ENCODE measurements at regions not wholly inside any gene's neighbourhood (a gene's known extent, or its start where the extent isn't known, plus 50 kb on each side); places are given as distances from the start of the nearest gene placed in this dataset.

GRCh38 chr17:33811984-33812577, 443.0 kb upstream of the CCL2 start:
- H3K9me3 ChIP-seq = no peaks in the 10 kb centered on the region
- TF ChIP-seq, protein P1, sequence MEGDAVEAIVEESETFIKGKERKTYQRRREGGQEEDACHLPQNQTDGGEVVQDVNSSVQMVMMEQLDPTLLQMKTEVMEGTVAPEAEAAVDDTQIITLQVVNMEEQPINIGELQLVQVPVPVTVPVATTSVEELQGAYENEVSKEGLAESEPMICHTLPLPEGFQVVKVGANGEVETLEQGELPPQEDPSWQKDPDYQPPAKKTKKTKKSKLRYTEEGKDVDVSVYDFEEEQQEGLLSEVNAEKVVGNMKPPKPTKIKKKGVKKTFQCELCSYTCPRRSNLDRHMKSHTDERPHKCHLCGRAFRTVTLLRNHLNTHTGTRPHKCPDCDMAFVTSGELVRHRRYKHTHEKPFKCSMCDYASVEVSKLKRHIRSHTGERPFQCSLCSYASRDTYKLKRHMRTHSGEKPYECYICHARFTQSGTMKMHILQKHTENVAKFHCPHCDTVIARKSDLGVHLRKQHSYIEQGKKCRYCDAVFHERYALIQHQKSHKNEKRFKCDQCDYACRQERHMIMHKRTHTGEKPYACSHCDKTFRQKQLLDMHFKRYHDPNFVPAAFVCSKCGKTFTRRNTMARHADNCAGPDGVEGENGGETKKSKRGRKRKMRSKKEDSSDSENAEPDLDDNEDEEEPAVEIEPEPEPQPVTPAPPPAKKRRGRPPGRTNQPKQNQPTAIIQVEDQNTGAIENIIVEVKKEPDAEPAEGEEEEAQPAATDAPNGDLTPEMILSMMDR (IDR thresholded peaks at IDR 0.05) = no peak
- no peak for DNase-seq (ENCODE audit: low spot score)
- no peaks in the 10 kb centered on the region for H3K4me1 ChIP-seq
- no peak overlapping the region for H3K4me3 ChIP-seq
- H3K27ac ChIP-seq = no peak overlapping the region
- no peaks in the 10 kb centered on the region for H3K27me3 ChIP-seq
- H3K36me3 ChIP-seq = no peaks in the 10 kb centered on the region

- Histone ChIP-seq H3K27me3 (no peaks in the 10 kb centered on the region), H3K4me1 (no peaks in the 10 kb centered on the region), H3K27ac (no peak overlapping the region), H3K4me3 (no peak overlapping the region), H3K36me3 (no peaks in the 10 kb centered on the region), H3K9me3 (no peaks in the 10 kb centered on the region)
- TF ChIP-seq, protein P1 (IDR thresholded peaks at IDR 0.05) = no peak
- no peak for DNase-seq (ENCODE audit: low spot score)
Observed at GRCh38 chr17:33814852-33815251, 440.2 kb upstream of the CCL2 start.

GRCh38 chr17:33816036-33816435, 439.0 kb upstream of the CCL2 start:
- no peak overlapping the region for H3K27ac ChIP-seq
- no peaks in the 10 kb centered on the region for H3K27me3 ChIP-seq

DNA sequence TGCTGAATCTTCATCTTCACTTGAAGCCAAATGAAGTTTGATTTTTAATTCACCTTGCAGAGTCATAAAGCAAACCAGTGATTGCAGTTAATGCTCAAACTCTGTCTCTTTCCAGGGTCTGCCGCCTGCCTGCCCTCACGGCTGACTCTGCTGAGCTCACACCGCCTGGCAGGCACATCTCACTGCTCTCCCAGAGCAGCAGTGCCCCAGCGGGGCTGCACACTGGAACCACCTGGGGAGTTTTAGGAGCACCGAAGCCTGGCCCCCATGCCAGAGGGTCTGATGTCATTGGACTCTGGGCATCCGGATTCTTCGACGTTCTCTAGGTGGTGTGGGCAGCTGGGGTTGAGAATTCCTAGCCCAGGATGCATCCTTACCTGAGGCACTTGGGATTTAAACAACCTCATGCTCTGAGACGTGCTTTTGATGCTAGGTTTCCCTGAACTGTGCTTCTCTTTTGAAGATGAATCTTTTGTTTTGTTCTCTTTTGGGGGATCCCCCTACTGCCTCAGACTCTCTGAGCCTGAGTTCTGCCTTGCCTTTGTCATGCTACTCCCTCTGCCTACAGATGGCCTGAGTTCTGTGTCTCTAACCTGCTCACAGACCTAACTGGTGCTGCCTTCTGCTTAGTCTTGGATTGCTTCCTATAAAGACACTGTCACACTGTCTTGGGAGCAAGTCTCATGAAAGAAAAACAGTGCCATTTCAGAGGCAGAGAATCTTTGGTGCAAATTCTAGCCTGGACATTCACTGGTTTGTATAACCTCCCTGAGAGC, 438.1 kb upstream of the CCL2 start:
- H3K36me3 ChIP-seq = no peaks in the 10 kb centered on the region
- H3K4me1 ChIP-seq = no peaks in the 10 kb centered on the region
- no peak overlapping the region for H3K27ac ChIP-seq
- no peaks in the 10 kb centered on the region for H3K9me3 ChIP-seq
- DNase-seq (ENCODE audit: low spot score) = peak; percentile 7
- H3K27me3 ChIP-seq = no peaks in the 10 kb centered on the region
- TF ChIP-seq, protein P1 (IDR thresholded peaks at IDR 0.05) = no peak
- no peak overlapping the region for H3K4me3 ChIP-seq

More at GRCh38 chr17:33816036-33816435, 439.0 kb upstream of the CCL2 start:
- Histone ChIP-seq H3K4me3 (no peak overlapping the region), H3K9me3 (no peaks in the 10 kb centered on the region), H3K36me3 (no peaks in the 10 kb centered on the region), H3K4me1 (no peaks in the 10 kb centered on the region)
- no peak for DNase-seq (ENCODE audit: low spot score)
- TF ChIP-seq, protein P1 (IDR thresholded peaks at IDR 0.05) = no peak

- no peaks in the 10 kb centered on the region for H3K36me3 ChIP-seq
- TF ChIP-seq, protein P1 (IDR thresholded peaks at IDR 0.05) = no peak
- no peak overlapping the region for H3K27ac ChIP-seq
- no peaks in the 10 kb centered on the region for H3K4me1 ChIP-seq
- H3K9me3 ChIP-seq = no peaks in the 10 kb centered on the region
- H3K27me3 ChIP-seq = no peaks in the 10 kb centered on the region
- H3K4me3 ChIP-seq = no peak overlapping the region
- DNase-seq (ENCODE audit: low spot score) = no peak
Observed at GRCh38 chr17:33819539-33819938, 435.5 kb upstream of the CCL2 start.
